ENCODE measurements at regions not wholly inside any gene's neighbourhood (a gene's known extent, or its start where the extent isn't known, plus 50 kb on each side); places are given as distances from the start of the nearest gene placed in this dataset.

DNA sequence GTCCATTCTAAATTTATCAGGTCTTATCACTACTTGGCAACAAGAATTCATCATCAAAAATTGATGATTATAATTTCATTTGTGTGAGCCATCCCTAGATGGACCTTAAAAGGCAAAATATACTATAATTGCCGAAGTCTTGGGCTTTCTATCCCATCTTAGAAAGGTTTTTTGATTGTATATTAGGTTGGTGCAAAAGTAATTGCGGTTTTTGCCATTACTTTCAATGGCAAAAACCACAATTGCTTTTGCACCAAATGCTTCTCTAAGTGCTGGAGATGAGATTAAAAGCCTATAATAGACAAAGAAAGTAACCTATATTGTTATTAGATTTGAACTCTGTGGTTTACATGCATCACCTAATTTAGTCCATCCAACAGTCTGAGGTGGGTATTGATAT is 612.9 kb downstream of the ZNF385D start:
- intact Hi-C loops (cut with DNase I; ENCODE audit: low total_unique reads) = no loop called here
- Histone ChIP-seq H3K27ac (no peak overlapping the region), H3K9me3 (no peaks in the 10 kb centered on the region), H3K4me3 (no peak overlapping the region), H3K4me1 (no peaks in the 10 kb centered on the region), H3K36me3 (no peaks in the 10 kb centered on the region), H3K27me3 (no peaks in the 10 kb centered on the region)
- WGBS, 5 donors = 75 to 86% (median 81%) methylated on average over 2 of the region's 2 CpGs
- no peak for TF ChIP-seq EP300 (IDR thresholded peaks at IDR 0.05)
- no peak for TF ChIP-seq POLR2AphosphoS5 (IDR thresholded peaks at IDR 0.05)
- TF ChIP-seq, protein P1, sequence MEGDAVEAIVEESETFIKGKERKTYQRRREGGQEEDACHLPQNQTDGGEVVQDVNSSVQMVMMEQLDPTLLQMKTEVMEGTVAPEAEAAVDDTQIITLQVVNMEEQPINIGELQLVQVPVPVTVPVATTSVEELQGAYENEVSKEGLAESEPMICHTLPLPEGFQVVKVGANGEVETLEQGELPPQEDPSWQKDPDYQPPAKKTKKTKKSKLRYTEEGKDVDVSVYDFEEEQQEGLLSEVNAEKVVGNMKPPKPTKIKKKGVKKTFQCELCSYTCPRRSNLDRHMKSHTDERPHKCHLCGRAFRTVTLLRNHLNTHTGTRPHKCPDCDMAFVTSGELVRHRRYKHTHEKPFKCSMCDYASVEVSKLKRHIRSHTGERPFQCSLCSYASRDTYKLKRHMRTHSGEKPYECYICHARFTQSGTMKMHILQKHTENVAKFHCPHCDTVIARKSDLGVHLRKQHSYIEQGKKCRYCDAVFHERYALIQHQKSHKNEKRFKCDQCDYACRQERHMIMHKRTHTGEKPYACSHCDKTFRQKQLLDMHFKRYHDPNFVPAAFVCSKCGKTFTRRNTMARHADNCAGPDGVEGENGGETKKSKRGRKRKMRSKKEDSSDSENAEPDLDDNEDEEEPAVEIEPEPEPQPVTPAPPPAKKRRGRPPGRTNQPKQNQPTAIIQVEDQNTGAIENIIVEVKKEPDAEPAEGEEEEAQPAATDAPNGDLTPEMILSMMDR (IDR thresholded peaks at IDR 0.05) = no peak
- no peak for TF ChIP-seq POLR2A (IDR thresholded peaks at IDR 0.05)
- DNase-seq = no peak

DNA sequence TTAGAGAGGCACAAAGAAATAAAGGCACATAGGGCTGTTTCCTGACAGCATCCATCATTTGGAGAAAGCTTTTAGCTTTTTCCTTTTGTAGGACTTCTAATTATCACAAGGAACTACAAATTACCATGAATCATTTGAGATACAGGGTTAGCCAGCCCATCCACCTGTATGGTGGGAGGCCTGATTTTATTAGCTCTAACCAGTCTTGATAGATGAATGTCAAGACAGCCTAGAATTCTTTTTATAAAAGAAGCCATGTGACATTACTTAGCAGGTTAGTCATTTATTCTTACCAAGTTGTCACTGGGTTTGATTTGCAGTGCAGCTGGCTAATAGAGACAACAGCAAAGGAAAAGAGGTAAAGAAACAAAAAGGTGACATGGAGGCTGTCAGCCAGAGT is 618.1 kb downstream of the ZNF385D start:
- Histone ChIP-seq H3K4me3 (no peak overlapping the region), H3K9me3 (peaks cover 0 to 14% (median 4%) of the 10 kb centered on the region in 4 donors), H3K27ac (no peak overlapping the region), H3K27me3 (no peaks in the 10 kb centered on the region), H3K36me3 (no peaks in the 10 kb centered on the region), H3K4me1 (no peaks in the 10 kb centered on the region)
- no peak for TF ChIP-seq POLR2AphosphoS5 (IDR thresholded peaks at IDR 0.05)
- no peak for TF ChIP-seq EP300 (IDR thresholded peaks at IDR 0.05)
- no peak for TF ChIP-seq POLR2A (IDR thresholded peaks at IDR 0.05)
- TF ChIP-seq, protein P1 (IDR thresholded peaks at IDR 0.05) = no peak
- intact Hi-C loops (cut with DNase I; ENCODE audit: low total_unique reads) = no loop called here
- no peak for DNase-seq

DNA sequence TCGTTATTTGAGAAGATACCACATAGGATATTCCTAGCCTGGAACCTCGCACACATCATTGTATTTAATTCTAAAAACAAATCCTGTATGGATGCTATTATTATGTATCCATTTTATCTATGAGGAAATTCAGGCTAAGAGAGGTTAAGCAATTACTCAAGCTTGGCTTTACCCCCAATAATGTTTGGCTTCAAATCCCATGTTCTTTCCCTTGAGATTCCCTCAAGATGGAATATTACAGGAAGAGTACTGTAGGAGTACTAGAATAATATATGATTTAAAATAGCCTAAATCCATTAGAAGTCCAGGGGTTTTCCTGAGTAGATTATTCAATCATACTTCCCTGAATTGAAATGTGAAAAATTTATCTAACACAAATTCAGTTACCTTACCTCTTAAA is 630.2 kb downstream of the ZNF385D start:
- no peaks in the 10 kb centered on the region for H3K4me1 ChIP-seq
- intact Hi-C loops (cut with DNase I; ENCODE audit: low total_unique reads) = no loop called here
- 81 to 93% (median 89%) methylated on average over 2 of the region's 2 CpGs for WGBS, 5 donors
- no peak overlapping the region for H3K4me3 ChIP-seq
- peaks cover 0 to 21% (median 0%) of the 10 kb centered on the region in 4 donors for H3K9me3 ChIP-seq
- no peak overlapping the region for H3K27ac ChIP-seq
- TF ChIP-seq EP300 (IDR thresholded peaks at IDR 0.05) (no peak), POLR2A (IDR thresholded peaks at IDR 0.05) (no peak), POLR2AphosphoS5 (IDR thresholded peaks at IDR 0.05) (no peak)
- TF ChIP-seq, protein P1 (IDR thresholded peaks at IDR 0.05) = no peak
- no peak for DNase-seq
- H3K36me3 ChIP-seq = no peaks in the 10 kb centered on the region
- no peaks in the 10 kb centered on the region for H3K27me3 ChIP-seq

- intact Hi-C loops (cut with DNase I; ENCODE audit: low total_unique reads) = no loop called here
- Histone ChIP-seq H3K9me3 (peaks cover 0 to 14% (median 0%) of the 10 kb centered on the region in 4 donors), H3K4me1 (no peaks in the 10 kb centered on the region), H3K4me3 (no peak overlapping the region), H3K36me3 (no peaks in the 10 kb centered on the region), H3K27ac (no peak overlapping the region), H3K27me3 (no peaks in the 10 kb centered on the region)
- TF ChIP-seq, protein P1 (IDR thresholded peaks at IDR 0.05) = no peak
- TF ChIP-seq POLR2AphosphoS5 (IDR thresholded peaks at IDR 0.05) = no peak
- TF ChIP-seq EP300 (IDR thresholded peaks at IDR 0.05) = no peak
- TF ChIP-seq POLR2A (IDR thresholded peaks at IDR 0.05) = no peak
- peak in 1 of 2 donors; percentile 14 for DNase-seq
- 55 to 100% (median 83%) methylated on average over 1 of the region's 1 CpG for WGBS, 5 donors
Measured at GRCh38 chr3:21117370-21117769, 633.6 kb downstream of the ZNF385D start.
